NCI-H2107 treated with DMSO at 0.1 percent for 48 hours (cell line): ENCODE measurements at regions not wholly inside any gene's neighbourhood (a gene's known extent, or its start where the extent isn't known, plus 50 kb on each side); places are given as distances from the start of the nearest gene placed in this dataset.
"Not testable (repeated sequence)": the region's sequence is repeated elsewhere in the genome, so short reads cannot be mapped to it uniquely, and the experiment has no call there.

ENCODE experiments used
- DNase-seq: peaks from one replicate; lab custom pipeline; 2025; ENCODE audit not compliant: unreplicated experiment; lab: John Stamatoyannopoulos, UW

DNA sequence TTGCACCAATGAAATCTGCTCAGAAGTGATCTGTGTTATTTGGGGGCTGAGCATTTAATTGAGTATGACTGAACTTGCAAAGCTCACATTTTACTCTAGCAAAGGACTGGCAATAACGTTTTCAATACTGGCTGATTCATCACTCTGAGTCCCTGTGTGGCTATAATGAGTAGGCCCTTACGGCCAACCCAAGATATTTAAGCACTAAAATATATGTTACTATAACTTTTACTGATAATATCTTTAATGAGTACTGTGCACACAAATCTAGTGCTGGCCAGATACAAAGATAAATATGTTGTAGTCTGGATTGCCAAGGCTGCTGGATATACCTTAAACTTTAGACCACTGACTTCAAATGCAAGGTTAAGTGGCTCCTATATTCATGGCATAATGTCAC is 436.4 kb upstream of the KCNMB2 start:
- no peak for DNase-seq

DNA sequence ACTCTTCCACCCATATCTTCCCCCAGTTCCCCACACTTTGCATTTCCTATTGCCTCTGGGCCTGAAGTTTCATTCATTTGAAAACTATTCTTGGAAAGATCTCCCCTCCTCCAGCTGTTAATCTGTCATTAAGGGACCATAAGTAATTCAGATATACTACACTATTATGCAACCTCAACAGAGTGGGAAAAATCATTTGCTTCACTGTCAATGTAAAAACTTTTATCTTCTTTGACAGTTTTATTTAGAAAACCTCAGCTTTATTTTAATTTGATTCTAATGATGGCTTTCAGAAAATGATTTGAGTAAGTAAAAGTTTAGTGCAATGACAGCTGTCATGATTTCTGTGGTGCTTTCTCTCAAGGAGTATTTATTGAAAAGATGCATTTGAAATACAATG is 435.3 kb upstream of the KCNMB2 start:
- no peak for DNase-seq

DNA sequence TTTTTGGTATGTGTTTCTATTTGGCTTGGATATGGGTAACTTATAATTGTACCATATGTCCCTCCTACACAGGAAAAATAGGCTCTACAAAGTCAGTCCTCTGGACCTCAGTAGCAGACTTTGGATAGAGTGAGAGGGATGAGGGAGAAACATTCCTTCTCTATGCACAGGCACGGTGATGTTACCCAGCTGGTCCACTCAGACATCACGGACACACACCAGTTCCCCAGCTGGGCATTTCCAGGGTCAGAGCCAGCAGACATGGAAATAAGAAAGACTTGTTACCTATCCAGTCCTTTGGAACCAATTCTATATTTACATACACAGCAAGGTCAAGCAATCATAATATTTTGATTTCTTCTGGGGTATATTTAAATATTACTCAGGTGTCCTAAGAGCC is 433.1 kb upstream of the KCNMB2 start:
- DNase-seq: no peak

DNA sequence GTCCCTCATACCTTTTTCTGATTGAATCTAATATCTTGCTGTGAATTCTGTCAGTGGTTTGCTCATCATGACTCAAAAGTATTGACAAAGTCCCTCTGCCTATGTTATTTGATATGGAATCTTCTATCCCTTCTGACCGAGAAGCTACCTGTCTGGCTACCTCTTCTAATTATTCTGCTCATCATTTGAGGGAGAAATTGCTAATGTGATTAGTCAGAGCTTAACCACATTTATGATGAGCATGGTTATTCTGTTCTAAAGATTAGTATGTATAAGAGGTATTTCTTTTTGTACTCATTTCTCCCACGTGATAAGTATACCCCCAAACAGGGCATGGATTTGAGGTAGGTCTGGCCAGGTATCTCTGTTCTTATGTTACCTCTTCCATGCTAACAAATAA is 428.4 kb upstream of the KCNMB2 start:
- no peak for DNase-seq

- DNase-seq: no peak
These were observed 426.5 kb upstream of the KCNMB2 start for GRCh38 chr3:178109691-178110090.

DNA sequence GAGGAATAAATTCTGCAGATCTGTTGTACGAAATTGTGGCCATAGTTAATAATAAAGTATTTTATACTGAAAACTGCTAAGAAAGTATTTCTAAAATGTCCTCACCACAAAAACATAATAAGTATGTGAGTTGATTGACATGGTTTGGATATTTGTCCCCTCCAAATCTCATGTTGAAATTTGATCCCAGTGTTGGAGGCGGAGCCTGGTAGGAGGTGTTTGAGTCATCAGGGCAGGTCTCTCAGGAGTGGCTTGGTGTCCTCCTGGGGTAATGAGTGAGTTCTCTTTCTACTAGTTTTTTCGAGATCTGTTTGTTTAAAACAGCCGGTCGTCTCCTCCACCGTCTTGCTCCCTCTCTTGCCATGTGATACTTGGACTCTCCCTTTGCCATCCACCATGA is 424.1 kb upstream of the KCNMB2 start:
- no peak for DNase-seq

GRCh38 chr3:178112552-178112951 is 423.7 kb upstream of the KCNMB2 start:
- DNase-seq: not testable (repeated sequence)

DNA sequence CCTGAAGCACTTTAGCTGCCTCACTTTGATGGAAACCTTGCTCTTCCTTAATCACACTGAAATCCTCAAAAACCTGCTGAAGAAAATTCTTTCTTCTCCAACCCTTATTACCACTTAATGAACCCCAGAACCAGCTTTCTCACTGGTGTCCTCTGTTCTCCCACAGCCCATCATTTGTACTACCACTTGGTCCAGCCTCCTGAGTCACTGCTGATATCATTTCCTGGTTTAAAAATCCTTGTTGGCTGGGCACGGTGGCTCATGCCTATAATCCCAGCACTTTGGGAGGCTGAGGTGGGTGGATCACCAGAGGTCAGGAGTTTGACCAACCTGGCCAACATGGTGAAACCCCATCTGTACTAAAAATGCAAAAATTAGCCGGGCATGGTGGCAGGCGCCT is 418.6 kb upstream of the KCNMB2 start:
- no peak for DNase-seq

DNA sequence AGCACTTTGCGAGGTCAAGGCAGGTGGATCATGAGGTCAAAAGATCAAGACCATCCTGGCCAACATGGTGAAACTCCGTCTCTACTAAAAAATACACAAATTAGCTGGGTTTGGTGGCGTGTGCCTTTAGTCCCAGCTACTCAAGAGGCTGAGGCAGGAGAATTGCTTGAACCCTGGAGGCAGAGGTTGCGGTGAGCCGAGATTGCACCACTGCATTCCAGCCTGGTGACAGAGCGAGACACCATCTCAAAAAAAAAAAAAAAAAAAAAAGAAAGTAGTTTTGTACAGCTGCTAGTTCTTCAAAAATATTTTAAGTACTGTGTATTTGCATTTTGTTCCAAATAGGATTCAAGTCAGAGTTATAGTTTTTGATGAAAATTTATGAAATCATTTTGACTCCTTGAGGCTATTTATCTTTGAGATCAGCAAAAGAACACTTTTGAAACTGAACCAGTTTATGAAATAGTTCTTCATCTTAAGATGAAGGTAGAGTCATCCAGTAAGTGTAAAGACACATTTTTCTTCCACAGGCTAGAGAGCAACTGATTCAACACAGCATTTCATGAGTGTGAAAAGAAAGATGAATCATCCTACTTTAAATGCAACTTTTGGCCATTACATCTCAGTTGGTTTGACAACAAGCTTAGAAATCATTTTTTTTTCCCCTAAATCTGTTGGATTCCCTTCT is 416.5 kb upstream of the KCNMB2 start:
- not testable (repeated sequence) for DNase-seq

DNA sequence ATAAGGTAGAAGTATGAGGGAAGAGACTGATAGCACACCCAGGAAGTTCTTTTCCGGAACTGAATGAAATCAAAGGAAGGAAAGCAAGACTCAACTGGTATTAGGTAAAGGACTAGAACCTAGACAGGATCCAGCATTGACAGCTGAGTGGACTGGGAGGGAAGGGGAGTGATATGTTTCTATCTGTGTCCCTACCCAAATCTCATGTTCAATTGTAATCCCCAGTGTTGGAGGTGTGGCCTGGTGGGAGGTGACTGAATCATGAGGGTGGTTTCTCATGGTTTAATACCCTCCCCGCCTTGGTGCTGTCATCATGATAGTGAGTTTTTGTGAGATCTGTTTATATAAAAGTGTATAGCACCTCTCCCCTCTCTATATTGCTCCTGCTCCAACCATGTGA is 415.9 kb upstream of the KCNMB2 start:
- no peak for DNase-seq

- no peak for DNase-seq
These were observed 409.6 kb upstream of the KCNMB2 start for GRCh38 chr3:178126686-178127085.

DNA sequence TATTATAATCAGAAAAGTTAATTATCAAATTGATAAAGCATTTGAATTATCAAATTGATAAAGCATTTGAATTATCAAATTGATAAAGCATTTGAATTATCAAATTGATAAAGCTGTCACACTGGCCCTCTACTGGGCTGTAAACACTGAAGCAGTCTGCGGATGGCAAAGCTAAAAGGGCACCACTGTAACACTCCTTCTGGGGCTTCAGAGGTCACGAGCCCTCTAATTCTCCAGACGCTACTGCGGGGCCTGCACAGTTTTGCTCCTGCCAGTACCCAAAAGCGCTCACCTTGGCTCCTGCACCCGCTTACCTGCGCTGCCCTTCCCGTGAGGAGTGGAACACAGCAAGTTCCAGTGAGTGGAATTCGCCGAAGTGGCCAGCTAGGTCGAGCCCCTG is 409.0 kb upstream of the KCNMB2 start:
- DNase-seq: no peak

DNA sequence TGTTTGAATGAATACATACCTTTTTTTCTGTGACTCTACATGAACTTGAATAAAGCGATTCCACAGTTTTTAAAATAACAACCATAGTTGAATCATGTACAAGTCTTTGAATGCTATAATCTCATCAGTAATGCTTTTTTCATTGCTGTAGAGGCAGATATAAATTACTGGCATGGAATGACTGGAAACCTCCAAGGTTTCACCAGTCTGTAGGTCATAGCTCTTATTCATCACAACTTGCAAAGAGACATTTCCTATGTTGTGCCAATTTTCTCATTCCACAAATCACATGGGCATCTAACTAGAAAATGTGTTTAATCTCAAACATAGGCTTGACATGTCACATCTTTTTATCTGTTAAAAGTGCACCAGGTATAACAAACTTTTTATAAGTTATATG is 407.1 kb upstream of the KCNMB2 start:
- DNase-seq: no peak

GRCh38 chr3:178131801-178132200 is 404.4 kb upstream of the KCNMB2 start:
- no peak for DNase-seq

GRCh38 chr3:178137206-178137605 is 399.0 kb upstream of the KCNMB2 start:
- DNase-seq: no peak

DNA sequence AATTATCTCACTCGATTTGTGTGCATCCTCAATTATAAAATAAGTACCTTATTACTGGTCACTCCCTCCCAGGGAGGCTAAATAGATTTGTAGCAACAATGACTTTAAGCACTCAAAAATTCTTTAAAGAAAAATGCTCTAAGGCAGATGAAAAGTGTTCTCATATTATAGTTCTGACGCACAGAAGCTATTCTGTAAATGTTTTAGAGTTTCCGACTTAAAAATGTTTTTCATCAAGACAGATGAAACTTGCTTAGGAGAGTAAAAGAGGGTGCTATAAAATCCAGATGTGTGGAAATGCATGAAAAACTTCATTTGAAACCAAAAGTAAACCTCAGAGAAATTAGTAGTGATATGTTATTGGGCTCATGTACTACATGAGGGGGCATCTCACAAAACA is 398.4 kb upstream of the KCNMB2 start:
- DNase-seq: no peak

GRCh38 chr3:178139116-178139515 is 397.1 kb upstream of the KCNMB2 start:
- DNase-seq: no peak

GRCh38 chr3:178140531-178141304 is 395.5 kb upstream of the KCNMB2 start:
- DNase-seq: no peak

DNA sequence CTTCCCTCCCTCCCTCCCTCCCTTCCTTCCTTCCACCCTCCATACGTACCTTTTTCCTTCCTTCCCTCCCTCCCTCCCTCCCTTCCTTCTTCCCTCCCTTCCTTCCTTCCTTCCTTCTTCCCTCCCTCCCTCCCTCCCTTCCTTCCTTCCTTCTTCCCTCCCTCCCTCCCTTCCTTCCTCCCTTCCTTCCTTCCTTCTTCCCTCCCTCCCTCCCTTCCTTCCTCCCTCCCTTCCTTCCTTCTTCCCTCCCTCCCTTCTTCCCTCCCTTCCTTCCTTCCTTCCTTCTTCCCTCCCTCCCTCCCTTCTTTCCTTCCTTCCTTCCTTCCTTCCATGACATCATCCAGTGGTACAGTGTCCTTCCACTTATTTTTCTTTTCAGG is 394.9 kb upstream of the KCNMB2 start:
- DNase-seq: not testable (repeated sequence)

DNA sequence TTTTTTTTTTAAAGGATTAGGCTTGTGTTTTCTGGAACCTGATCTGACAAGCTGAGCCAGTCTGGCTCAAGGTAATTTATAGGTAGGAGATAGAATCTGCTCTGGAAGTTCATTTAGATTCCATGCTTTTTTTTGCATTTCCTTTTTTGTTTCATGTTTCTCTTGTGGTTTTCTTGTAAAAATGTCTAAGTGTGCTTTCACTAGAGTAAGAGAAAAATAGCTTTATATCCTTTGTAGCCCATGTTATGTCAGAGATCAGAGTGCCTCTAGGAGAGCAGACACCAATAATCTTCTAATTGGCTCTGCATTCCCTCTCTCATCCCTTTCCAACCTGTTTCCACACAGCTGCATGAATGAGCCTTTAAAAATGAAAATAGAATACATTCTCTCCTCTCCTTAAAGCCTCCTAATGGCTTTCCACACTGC is 389.8 kb upstream of the KCNMB2 start:
- peak; percentile 29 for DNase-seq

GRCh38 chr3:178147001-178147400 is 389.2 kb upstream of the KCNMB2 start:
- DNase-seq: no peak

DNA sequence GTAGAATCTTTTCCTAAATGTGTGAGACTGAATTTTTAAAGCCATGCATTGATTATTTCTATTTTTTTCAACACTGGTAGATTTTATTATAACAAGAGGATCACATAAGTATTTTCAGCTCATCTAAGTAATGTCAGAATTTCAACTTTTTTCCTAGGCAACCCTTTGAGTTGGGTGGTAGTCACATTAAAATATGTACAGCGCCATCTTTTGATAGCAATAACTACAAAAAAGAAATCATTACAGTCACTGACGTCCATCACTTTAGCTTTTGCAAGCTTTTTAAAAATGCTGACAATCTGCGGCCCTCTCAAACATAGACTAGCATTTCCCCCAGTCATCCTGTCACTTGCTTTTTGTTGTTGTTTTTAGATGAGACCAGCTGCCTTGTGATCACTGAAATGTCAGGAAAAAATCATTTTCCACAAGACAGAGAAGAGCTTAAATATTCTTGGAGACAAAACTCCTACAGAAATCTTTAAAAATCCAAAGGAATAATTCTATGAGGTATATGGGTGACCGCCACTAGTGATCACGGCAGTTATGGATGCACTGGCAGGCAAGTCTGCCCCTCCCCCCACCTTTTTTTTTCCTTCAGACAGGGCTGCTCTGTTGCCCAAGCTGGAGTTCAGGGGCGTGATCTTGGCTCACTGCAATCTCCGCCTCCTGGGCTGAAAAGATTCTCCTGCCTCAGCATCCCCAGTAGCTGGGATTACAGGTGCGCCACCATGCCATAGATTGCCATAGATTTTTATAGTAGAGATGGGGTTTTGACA is 384.0 kb upstream of the KCNMB2 start:
- DNase-seq: no peak
